ENCODE measurements at regions not wholly inside any gene's neighbourhood (a gene's known extent, or its start where the extent isn't known, plus 50 kb on each side); places are given as distances from the start of the nearest gene placed in this dataset.

DNA sequence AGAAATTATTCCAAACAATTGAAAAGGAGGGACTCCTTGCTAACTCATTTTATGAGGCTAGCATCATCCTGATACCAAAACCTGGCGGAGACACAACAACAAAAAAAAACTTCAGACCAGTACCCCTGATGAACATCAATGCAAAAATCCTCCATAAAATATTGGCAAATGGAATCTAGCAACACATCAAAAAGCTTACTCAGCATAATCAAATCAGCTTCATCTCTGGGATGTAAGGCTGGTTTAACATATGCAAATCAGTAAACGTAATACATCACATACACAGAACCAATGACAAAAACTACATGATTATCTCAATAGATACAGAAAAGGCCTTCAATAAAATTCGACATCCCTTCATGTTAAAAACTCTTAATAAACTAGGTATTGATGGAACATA, 440.1 kb downstream of the NUF2 start:
- TF ChIP-seq, protein P1, sequence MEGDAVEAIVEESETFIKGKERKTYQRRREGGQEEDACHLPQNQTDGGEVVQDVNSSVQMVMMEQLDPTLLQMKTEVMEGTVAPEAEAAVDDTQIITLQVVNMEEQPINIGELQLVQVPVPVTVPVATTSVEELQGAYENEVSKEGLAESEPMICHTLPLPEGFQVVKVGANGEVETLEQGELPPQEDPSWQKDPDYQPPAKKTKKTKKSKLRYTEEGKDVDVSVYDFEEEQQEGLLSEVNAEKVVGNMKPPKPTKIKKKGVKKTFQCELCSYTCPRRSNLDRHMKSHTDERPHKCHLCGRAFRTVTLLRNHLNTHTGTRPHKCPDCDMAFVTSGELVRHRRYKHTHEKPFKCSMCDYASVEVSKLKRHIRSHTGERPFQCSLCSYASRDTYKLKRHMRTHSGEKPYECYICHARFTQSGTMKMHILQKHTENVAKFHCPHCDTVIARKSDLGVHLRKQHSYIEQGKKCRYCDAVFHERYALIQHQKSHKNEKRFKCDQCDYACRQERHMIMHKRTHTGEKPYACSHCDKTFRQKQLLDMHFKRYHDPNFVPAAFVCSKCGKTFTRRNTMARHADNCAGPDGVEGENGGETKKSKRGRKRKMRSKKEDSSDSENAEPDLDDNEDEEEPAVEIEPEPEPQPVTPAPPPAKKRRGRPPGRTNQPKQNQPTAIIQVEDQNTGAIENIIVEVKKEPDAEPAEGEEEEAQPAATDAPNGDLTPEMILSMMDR (IDR thresholded peaks at IDR 0.05; ENCODE audit: insufficient read depth, low read depth, low read length): no peak
- no peak for TF ChIP-seq EZH2 (IDR thresholded peaks at IDR 0.05; ENCODE audit: insufficient read depth, low read length)

Data from astrocyte (in vitro differentiated cells and primary cell).